ENCODE measurements at regions not wholly inside any gene's neighbourhood (a gene's known extent, or its start where the extent isn't known, plus 50 kb on each side); places are given as distances from the start of the nearest gene placed in this dataset.

- TF ChIP-seq CTCF (IDR thresholded peaks at IDR 0.05) (no peak), POLR2A (IDR thresholded peaks at IDR 0.05) (no peak), POLR2AphosphoS5 (IDR thresholded peaks at IDR 0.05) (no peak)
These were observed 54.0 kb upstream of the IFFO2 start for GRCh38 chr1:19010503-19010902.
